ENCODE measurements at regions not wholly inside any gene's neighbourhood (a gene's known extent, or its start where the extent isn't known, plus 50 kb on each side); places are given as distances from the start of the nearest gene placed in this dataset.
A peak's percentile ranks its signal among the peaks of the same experiment; 100 is the strongest.
"Not testable (repeated sequence)": the region's sequence is repeated elsewhere in the genome, so short reads cannot be mapped to it uniquely, and the experiment has no call there.

DNA sequence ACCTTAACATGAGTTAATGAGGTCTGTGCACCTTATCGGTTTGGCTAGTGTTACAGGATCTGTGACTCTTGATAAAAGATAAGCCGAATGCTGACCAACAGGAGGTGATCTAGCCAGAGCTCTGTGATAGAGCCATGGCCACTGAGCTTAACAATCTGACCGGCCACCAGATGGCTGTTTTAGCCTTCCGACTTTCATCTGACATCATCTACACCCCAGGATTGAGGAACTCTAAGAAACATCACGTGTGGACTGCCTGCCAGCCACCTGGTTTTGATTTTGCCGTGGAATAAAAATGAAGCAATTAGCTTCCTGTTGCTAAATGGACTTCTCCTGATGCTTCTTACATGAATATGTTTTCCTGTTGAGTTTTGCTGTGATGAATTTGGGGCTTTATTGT, 281.3 kb downstream of the CEMIP2 start:
- Mint-ChIP-seq H3K4me1 (ENCODE audit: low read depth) (no peaks in the 10 kb centered on the region), H3K9me3 (no peaks in the 10 kb centered on the region), H3K4me3 (no peak overlapping the region), H3K27ac (no peak overlapping the region), H3K27me3 (peaks cover 19% of the 10 kb centered on the region), H3K36me3 (no peaks in the 10 kb centered on the region)
- ChIA-PET POLR2A (no interaction called here), CTCF (no interaction called here)
- intact Hi-C loops (cut with micrococcal nuclease) = no loop called here
- DNase-seq = no peak

DNA sequence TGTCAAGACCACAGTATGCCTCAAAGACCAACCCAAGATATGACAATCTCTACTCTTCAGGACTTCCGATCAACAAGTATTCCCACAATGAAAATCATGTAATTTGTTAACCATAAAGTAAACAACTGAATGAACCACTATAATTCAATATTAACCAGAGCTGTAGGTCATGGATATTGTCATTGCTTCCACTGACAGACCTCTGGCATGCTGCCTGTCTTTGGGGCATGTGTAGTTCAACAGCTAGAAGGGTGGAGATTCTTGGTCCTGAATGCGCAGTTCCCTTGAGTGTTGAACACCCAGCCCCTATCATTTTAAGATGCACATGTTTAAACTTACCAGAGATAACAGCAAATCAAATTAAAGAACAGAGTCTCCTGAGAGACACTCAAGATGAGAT, 283.0 kb downstream of the CEMIP2 start:
- Mint-ChIP-seq H3K27ac (no peak overlapping the region), H3K4me3 (no peak overlapping the region), H3K27me3 (peaks cover 16% of the 10 kb centered on the region), H3K9me3 (no peaks in the 10 kb centered on the region), H3K36me3 (no peaks in the 10 kb centered on the region), H3K4me1 (ENCODE audit: low read depth) (no peaks in the 10 kb centered on the region)
- DNase-seq = no peak
- CTCF ChIA-PET = no interaction called here
- POLR2A ChIA-PET = no interaction called here
- intact Hi-C loops (cut with micrococcal nuclease) = no loop called here

- Mint-ChIP-seq H3K27me3 (peaks cover 18% of the 10 kb centered on the region), H3K9me3 (no peaks in the 10 kb centered on the region), H3K36me3 (no peaks in the 10 kb centered on the region), H3K4me1 (ENCODE audit: low read depth) (no peaks in the 10 kb centered on the region), H3K27ac (no peak overlapping the region), H3K4me3 (no peak overlapping the region)
- ChIA-PET POLR2A (no interaction called here), CTCF (no interaction called here)
- no peak for DNase-seq
- intact Hi-C loops (cut with micrococcal nuclease) = no loop called here
Measured at GRCh38 chr9:71483436-71483835, 284.9 kb downstream of the CEMIP2 start.

DNA sequence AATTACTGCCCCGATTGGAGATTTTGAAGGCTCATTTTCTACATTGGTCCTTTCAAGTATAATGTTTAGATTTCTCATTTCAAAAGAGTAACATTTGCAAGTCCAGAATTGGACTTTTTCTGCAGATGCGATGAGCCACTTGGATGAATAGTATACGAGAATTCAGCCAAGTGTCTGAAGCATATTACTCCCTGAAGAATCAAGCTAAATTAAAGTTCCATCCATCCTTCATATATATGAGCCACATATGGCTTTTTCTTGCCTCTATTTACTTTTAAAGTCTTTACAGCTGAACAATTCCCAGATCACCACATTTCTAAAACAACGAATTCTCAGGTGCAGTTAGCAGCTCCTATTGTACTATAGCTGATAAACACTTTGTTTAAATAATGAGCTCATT, 288.7 kb downstream of the CEMIP2 start:
- ChIA-PET POLR2A (no interaction called here), CTCF (no interaction called here)
- Mint-ChIP-seq H3K36me3 (no peaks in the 10 kb centered on the region), H3K4me1 (ENCODE audit: low read depth) (no peaks in the 10 kb centered on the region), H3K9me3 (no peaks in the 10 kb centered on the region), H3K4me3 (no peak overlapping the region), H3K27ac (no peak overlapping the region), H3K27me3 (peaks cover 3% of the 10 kb centered on the region)
- DNase-seq = no peak
- intact Hi-C loops (cut with micrococcal nuclease) = no loop called here

- Mint-ChIP-seq H3K4me1 (ENCODE audit: low read depth) (no peaks in the 10 kb centered on the region), H3K36me3 (no peaks in the 10 kb centered on the region), H3K27ac (no peak overlapping the region), H3K4me3 (no peak overlapping the region), H3K27me3 (peaks cover 5% of the 10 kb centered on the region), H3K9me3 (no peaks in the 10 kb centered on the region)
- ChIA-PET CTCF (no interaction called here), POLR2A (no interaction called here)
- DNase-seq = no peak
- intact Hi-C loops (cut with micrococcal nuclease) = no loop called here
Measured at GRCh38 chr9:71472400-71472799, 295.9 kb downstream of the CEMIP2 start.

DNA sequence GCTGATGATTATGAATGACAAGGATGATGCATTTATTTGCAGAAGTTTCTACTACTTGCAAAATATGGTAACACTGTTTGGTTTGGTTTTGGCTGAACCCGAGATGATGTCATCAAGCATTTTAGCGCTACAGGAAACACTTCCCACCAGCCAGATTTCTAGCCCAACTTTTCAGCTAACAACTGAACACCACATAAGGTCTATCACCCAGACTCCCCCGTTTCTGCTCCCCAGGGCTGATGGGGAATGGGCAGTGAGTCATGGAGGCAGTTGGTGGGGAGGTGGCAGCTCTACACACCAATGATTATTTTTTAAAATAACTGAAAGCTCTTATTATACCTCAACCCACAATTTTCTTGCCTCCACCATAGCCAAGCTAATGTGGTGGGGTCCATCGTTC, 302.9 kb downstream of the CEMIP2 start:
- no peak for DNase-seq
- Mint-ChIP-seq H3K9me3 (no peaks in the 10 kb centered on the region), H3K27me3 (peaks cover 2% of the 10 kb centered on the region), H3K27ac (no peak overlapping the region), H3K4me1 (ENCODE audit: low read depth) (no peaks in the 10 kb centered on the region), H3K4me3 (no peak overlapping the region), H3K36me3 (no peaks in the 10 kb centered on the region)
- ChIA-PET CTCF (no interaction called here), POLR2A (no interaction called here)
- intact Hi-C loops (cut with micrococcal nuclease) = no loop called here

DNA sequence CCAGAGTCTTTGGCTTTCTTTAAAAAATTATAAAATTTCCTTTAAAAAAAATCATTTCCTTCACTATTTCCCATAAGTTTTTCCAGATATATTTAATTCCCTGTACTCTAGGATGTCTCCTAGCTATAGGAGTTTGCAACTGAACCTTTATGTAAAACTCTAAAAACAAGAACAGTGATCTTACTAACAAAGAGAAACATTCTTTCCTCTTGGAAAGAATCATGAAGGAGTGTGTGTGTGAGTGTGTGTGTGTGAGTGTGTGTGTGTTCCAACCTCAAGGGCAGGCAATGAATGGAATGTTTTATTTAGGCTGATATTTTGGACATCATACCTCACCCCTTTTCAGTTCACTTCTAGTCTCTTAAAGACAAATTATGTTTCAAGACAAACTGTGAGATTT, 309.2 kb downstream of the CEMIP2 start:
- no peak overlapping the region for H3K27ac Mint-ChIP-seq
- no peaks in the 10 kb centered on the region for H3K36me3 Mint-ChIP-seq
- no peak overlapping the region for H3K4me3 Mint-ChIP-seq
- CTCF ChIA-PET = no interaction called here
- intact Hi-C loops (cut with micrococcal nuclease) = no loop called here
- POLR2A ChIA-PET = no interaction called here
- H3K9me3 Mint-ChIP-seq = no peaks in the 10 kb centered on the region
- H3K4me1 Mint-ChIP-seq (ENCODE audit: low read depth) = no peaks in the 10 kb centered on the region
- no peak for DNase-seq
- peaks cover 6% of the 10 kb centered on the region for H3K27me3 Mint-ChIP-seq

GRCh38 chr9:71446473-71447411, 321.6 kb downstream of the CEMIP2 start:
- peaks cover 2% of the 10 kb centered on the region for H3K36me3 Mint-ChIP-seq
- peak; percentile 65 for DNase-seq
- peaks cover under 1% of the 10 kb centered on the region for H3K9me3 Mint-ChIP-seq
- no peak overlapping the region for H3K27ac Mint-ChIP-seq
- intact Hi-C loops (cut with micrococcal nuclease) = loop anchor here (5.0 kb wide), 1 partner anchor 321 kb away; the partner anchor contains the start of gene CEMIP2
- no peaks in the 10 kb centered on the region for H3K4me1 Mint-ChIP-seq (ENCODE audit: low read depth)
- POLR2A ChIA-PET = no interaction called here
- no peak overlapping the region for H3K4me3 Mint-ChIP-seq
- CTCF ChIA-PET = no interaction called here
- peaks cover 31% of the 10 kb centered on the region for H3K27me3 Mint-ChIP-seq

GRCh38 chr9:71446106-71446472, 322.2 kb downstream of the CEMIP2 start:
- no peak overlapping the region for H3K27ac Mint-ChIP-seq
- H3K4me1 Mint-ChIP-seq (ENCODE audit: low read depth) = no peaks in the 10 kb centered on the region
- H3K36me3 Mint-ChIP-seq = peaks cover 2% of the 10 kb centered on the region
- intact Hi-C loops (cut with micrococcal nuclease) = loop anchor here (5.0 kb wide), 1 partner anchor 321 kb away; the partner anchor contains the start of gene CEMIP2
- ChIA-PET POLR2A (no interaction called here), CTCF (no interaction called here)
- no peak overlapping the region for H3K4me3 Mint-ChIP-seq
- DNase-seq = no peak
- H3K27me3 Mint-ChIP-seq = peaks cover 31% of the 10 kb centered on the region
- no peaks in the 10 kb centered on the region for H3K9me3 Mint-ChIP-seq

DNA sequence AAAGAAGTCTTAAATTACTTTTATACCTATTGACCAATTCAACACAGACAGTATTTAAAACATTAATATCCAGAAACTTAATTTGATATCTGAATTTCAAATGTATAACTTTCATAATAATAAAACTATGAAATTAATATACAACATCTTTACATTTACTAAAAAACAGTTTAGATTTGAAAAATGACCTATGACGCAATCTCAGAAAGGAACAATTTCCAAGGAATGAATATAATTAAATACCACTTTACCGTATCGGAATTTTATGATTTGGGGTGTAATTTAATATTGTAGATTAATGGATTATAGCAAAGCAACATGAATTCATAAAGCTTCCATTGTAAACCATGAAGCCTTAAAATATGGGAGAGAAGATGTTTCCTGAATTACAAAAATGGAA, 321.5 kb upstream of the TRPM3 start:
- intact Hi-C loops (cut with micrococcal nuclease) = no loop called here
- no peak for DNase-seq
- Mint-ChIP-seq H3K4me3 (no peak overlapping the region), H3K4me1 (ENCODE audit: low read depth) (no peaks in the 10 kb centered on the region), H3K27me3 (peaks cover 21% of the 10 kb centered on the region), H3K27ac (no peak overlapping the region), H3K36me3 (peaks cover 2% of the 10 kb centered on the region), H3K9me3 (no peaks in the 10 kb centered on the region)
- CTCF ChIA-PET = no interaction called here
- POLR2A ChIA-PET = no interaction called here

- ChIA-PET CTCF (no interaction called here), POLR2A (no interaction called here)
- no peak for DNase-seq
- Mint-ChIP-seq H3K27me3 (peaks cover 14% of the 10 kb centered on the region), H3K27ac (no peak overlapping the region), H3K9me3 (no peaks in the 10 kb centered on the region), H3K36me3 (peaks cover 2% of the 10 kb centered on the region), H3K4me3 (no peak overlapping the region), H3K4me1 (ENCODE audit: low read depth) (no peaks in the 10 kb centered on the region)
- intact Hi-C loops (cut with micrococcal nuclease) = no loop called here
Measured at GRCh38 chr9:71441266-71441665, 319.8 kb upstream of the TRPM3 start.

GRCh38 chr9:71431931-71432330, 310.5 kb upstream of the TRPM3 start:
- intact Hi-C loops (cut with micrococcal nuclease) = no loop called here
- H3K27me3 Mint-ChIP-seq = peaks cover 5% of the 10 kb centered on the region
- no peaks in the 10 kb centered on the region for H3K36me3 Mint-ChIP-seq
- H3K27ac Mint-ChIP-seq = no peak overlapping the region
- H3K4me1 Mint-ChIP-seq (ENCODE audit: low read depth) = no peaks in the 10 kb centered on the region
- CTCF ChIA-PET = no interaction called here
- no peaks in the 10 kb centered on the region for H3K9me3 Mint-ChIP-seq
- POLR2A ChIA-PET = no interaction called here
- no peak for DNase-seq
- H3K4me3 Mint-ChIP-seq = no peak overlapping the region

GRCh38 chr9:71407341-71407740, 285.9 kb upstream of the TRPM3 start:
- H3K36me3 Mint-ChIP-seq; H3K9me3 Mint-ChIP-seq; POLR2A ChIA-PET; H3K27ac Mint-ChIP-seq; H3K4me3 Mint-ChIP-seq; CTCF ChIA-PET; H3K4me1 Mint-ChIP-seq (ENCODE audit: low read depth); H3K27me3 Mint-ChIP-seq; intact Hi-C loops (cut with micrococcal nuclease): not testable (repeated sequence)
- DNase-seq = peak; percentile 9

Measured in activated CD4-positive, alpha-beta memory T cell treated with anti-CD3 and anti-CD28 coated beads for 36 hours (primary cell).